ENCODE measurements at regions not wholly inside any gene's neighbourhood (a gene's known extent, or its start where the extent isn't known, plus 50 kb on each side); places are given as distances from the start of the nearest gene placed in this dataset.

DNA sequence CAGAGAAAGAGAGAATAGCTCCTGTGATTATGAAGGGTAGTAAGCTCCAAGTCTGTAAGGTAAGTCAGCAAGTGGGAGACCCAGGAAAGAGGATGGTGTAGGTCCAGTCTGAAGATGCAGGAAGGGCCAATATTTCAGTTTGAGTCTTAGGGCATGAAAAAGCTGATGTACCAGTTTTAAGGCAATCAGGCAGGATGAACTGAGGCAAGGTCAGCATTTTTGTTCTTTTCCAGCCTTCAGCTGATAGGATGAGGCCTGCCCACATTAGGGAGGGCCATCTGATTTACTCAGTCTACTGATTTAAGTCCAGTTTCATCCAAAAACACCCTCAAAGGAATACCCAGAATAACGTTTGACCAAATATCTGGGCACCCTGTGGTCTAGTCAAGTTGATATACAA is 347.3 kb downstream of the CMPK2 start:
- TF ChIP-seq, protein P1, sequence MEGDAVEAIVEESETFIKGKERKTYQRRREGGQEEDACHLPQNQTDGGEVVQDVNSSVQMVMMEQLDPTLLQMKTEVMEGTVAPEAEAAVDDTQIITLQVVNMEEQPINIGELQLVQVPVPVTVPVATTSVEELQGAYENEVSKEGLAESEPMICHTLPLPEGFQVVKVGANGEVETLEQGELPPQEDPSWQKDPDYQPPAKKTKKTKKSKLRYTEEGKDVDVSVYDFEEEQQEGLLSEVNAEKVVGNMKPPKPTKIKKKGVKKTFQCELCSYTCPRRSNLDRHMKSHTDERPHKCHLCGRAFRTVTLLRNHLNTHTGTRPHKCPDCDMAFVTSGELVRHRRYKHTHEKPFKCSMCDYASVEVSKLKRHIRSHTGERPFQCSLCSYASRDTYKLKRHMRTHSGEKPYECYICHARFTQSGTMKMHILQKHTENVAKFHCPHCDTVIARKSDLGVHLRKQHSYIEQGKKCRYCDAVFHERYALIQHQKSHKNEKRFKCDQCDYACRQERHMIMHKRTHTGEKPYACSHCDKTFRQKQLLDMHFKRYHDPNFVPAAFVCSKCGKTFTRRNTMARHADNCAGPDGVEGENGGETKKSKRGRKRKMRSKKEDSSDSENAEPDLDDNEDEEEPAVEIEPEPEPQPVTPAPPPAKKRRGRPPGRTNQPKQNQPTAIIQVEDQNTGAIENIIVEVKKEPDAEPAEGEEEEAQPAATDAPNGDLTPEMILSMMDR (IDR thresholded peaks at IDR 0.05; ENCODE audit: poor library complexity): no peak
- no peak for TF ChIP-seq EZH2 (IDR thresholded peaks at IDR 0.05; ENCODE audit: borderline replicate concordance)

Data from hepatocyte (in vitro differentiated cells).